ENCODE measurements at regions not wholly inside any gene's neighbourhood (a gene's known extent, or its start where the extent isn't known, plus 50 kb on each side); places are given as distances from the start of the nearest gene placed in this dataset.
A peak's percentile ranks its signal among the peaks of the same experiment; 100 is the strongest.

DNA sequence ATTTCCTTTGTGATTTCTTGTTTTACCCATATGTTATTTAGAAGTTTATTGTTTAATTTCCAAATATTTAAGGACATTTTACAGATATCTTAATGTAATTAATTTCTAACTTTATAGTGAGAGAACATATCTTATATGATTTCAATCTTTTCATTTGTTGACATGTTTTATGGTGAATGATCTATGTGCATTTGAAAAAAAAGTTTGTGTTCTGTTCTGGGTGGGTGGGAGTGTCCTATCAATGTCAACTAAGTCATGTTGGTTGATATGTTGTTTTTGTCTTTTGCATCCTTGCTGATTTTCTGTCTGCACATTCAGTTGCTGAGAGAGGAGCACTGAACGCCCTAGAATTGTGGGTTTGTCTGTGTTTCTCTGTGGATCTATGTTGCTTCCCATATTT, 50.3 kb upstream of the CBFA2T3 start:
- DNase-seq (ENCODE audit: extremely low read depth in 1 of 2, low read depth in 1 of 2), result no peak

DNA sequence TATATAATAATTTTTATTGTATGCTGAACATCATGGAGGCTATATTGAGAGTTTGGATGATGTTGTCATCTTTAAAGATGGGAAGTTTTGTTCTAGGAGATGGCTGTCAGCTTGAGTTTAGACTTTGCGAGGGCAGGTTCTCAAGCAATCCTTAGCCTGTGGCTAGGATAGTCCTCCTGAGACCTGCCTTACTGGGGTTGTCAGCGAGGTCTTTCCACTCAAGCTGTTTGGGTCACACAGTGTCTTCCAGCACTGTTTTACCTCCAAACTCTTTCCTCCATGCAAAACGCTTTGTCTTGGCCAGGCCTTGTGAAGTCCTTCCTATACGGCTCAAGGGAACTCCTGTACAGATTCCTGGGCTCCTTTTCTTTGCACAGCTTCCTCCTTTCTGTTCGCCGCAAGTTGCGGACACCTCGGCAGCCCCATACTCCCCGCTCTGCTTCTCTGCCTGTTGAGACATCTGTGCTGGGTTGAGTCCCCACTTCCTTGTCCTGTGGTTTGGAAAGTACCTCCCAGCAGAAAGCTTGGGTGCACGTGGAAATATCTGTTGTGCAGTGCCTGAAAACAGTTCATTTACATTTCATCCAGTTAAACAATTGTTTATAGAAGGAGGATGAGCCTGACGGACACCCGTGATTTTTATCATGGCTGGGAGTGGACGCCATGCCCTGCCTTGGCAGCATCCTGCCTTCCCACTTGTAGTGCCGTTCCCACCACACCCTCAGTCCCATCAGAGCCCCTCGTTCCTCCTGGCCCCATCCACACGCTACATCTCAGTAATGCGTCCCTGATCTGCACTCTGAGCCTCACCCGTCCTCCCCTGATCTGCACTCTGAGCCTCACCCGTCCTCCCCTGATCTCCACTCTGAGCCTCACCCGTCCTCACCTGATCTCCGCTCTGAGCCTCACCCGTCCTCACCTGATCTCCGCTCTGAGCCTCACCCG, 55.0 kb upstream of the CBFA2T3 start:
- peak in 1 of 2 donors; percentile 26 for DNase-seq (ENCODE audit: extremely low read depth in 1 of 2, low read depth in 1 of 2)

GRCh38 chr16:89033304-89033703, 56.3 kb upstream of the CBFA2T3 start:
- DNase-seq (ENCODE audit: extremely low read depth in 1 of 2, low read depth in 1 of 2), result no peak

DNA sequence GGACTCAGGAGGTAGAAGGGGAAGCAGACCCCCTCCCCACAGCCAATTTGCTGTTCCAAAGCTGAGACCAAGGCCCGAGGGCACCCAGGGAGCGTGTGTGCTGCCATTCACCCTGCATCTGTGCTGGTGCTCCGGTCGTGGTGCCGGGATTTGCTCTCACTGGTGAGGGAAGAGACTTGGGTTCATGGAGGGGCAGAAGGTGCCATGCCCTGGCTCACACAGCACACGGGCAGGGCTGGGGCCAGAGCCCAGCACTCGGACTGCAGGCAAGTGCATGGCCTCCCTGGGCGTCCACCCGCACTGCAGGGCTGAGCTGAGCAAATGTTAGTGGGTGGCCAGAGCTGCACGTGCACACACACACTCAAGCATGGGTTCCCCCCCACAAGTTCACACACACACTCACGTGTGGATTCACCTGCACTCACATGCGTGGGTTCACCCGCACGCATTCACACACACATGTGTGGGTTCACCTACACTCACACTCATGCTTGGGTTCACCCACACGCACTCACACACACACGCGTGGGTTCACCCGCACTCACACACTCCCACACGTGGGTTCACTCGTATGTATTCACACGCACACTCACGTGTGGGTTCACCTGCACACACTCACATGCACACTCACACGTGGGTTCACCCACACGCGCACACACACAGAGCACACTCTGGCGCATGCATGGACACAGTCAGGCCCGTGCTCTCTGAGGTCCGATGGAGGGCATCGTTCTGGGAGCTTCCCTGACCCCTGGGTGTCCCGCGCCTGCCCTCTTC, 57.0 kb upstream of the CBFA2T3 start:
- no peak for DNase-seq (ENCODE audit: extremely low read depth in 1 of 2, low read depth in 1 of 2)

- no peak for DNase-seq (ENCODE audit: extremely low read depth in 1 of 2, low read depth in 1 of 2)
These were observed 57.6 kb upstream of the CBFA2T3 start for GRCh38 chr16:89034573-89034961.

- no peak for DNase-seq (ENCODE audit: extremely low read depth in 1 of 2, low read depth in 1 of 2)
These were observed 58.1 kb upstream of the CBFA2T3 start for GRCh38 chr16:89034971-89035668.

DNA sequence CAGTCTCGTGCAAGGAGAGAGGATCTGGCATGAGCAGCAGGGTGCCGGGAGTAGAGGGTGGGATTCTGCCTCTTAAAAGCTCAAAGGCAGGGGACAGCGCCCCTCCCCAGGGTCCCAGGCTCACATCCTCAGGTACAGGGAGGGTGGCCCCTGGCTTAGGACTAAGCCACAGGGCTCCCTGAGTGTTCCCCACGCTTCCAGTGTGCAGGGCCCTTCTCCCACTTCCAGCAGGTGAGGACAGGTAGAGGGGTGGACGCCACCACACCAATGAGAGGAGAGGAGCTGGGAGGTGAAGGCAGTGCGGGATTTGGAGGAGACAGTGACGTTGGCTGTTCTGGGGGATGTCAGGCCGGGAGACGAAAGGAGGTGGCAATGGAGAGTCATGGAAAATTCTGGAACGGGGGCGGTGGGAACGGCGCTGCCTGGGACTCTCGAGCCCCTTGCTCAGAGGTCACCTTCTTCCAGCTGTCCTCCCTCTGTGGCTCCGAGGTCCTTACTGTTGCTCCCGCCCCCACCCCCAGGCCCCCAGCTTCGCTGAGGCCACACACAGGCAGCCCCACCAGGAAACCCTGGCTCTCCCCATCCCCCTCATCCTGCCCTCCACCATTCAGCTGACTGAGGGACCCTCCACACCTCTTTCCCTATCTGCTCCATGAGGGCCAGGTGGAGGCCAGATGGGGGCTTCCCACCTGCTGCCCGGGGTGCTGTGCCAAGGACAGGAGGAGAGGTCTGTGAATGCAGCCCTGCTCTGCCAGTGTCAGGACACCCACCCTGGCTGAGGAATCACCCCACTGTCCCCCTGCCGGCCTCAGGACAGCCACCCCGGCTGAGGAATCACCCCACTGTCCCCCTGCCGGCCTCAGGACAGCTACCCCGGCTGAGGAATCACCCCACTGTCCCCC, 57.7 kb upstream of the ACSF3 start:
- DNase-seq (ENCODE audit: extremely low read depth in 1 of 2, low read depth in 1 of 2), result no peak

DNA sequence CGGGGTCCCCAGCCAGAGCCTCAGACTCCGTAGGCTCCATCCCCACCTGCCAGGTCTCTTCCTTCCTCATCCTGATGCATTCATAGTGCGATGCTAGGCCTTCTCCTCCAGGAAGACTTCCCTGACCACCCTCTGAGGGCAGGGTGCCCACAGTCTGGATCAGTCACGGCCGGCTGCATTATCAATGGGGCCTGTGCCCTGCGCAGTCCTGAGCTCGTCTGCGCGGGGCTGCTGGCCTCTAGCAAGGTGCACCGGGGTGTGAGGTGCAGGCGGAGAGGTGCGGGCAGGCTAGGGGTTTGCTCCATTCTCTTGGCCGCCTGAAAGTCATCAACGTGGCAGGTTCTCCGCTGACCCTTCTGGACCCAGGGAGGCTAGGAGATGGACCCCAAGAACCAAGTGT, 56.9 kb upstream of the ACSF3 start:
- DNase-seq (ENCODE audit: extremely low read depth in 1 of 2, low read depth in 1 of 2), result no peak

DNA sequence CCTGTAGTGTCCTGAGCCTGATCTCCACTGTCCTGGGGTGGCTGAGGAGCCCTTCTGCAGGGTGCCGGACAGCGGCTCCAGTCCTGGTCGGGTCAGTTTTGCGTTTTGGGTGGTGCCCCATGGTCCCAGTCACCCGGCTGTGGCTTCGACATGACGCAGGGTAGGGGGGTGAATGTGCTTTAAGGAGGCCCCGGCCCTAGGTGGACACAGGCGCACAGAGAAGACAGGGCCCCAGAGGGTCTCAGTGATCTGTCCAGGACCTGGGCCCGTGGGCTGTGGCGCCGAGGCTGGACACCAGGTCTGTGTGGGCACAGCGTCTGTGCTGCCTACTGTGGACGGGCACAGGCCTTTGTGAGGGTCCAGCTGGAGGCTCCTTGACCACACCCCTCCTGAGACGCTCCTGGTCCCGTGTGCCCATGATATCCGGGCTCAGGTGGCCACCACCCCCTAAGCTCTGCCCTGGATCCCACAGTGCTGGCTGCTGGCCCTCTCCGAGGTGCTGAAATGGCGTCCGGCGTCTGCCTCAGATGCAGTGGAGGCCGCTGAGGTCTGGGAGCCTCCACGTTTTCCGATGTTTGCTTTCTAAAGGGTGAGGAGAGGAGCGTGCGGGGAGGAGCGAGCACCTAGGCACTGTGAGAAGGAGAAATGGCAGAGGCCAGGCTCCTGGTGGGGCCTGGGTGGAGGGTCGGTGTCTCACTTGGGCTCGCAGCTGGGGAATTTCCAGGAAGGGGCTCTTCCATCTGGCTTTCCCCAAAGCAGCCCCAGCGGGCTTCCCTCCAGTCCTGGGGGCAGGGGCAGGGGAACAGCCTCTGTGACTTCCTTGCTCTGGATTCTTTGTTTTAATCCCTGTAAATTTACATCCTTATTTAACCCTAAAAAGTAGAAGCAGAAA, 56.1 kb upstream of the ACSF3 start:
- no peak for DNase-seq (ENCODE audit: extremely low read depth in 1 of 2, low read depth in 1 of 2)

GRCh38 chr16:89038221-89038721, 55.4 kb upstream of the ACSF3 start:
- no peak for DNase-seq (ENCODE audit: extremely low read depth in 1 of 2, low read depth in 1 of 2)

DNA sequence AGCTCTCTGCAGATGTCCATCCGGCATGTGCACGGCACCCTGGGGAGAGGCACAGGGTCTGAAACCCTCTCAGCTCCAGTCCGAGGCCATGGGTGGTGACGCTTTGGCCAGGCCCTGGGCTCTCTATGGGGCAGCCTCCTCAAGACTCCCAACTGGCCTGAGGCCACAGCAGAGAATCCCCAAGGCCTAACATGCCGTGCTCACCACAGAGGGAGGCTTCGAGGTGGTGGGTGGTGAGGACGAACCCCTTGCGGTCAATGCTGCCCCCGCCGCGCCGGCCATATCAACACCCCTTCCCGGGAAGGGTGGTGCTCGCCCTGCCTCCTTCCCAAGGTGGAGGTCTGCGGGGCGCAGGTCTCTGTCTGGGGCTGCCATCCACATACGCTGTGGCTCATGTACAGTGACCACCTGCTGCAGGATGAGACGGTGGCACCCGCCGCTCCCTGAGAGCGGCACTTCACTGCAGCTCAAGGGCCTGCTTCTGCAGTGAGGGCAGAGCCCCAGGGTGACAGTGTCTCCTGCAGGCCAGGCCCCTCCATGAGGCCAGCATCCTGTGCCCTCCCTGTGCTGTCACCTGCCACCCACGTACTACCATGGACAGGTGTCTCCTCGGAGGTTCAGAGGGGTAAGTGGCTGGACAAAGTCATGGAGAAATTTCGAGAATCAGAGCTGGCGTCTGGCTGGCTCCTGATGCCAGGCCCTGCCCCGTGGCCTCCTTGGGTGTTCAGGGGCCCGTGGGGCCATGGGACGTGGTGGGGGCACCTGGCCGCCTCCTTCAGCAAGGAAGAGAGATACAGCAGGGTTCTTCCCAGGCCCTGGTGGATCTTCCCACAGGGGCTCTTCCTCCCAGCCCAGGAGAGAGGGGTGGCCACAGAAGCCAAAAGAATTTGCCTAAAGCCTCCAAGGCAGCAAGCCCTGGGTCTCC, 54.6 kb upstream of the ACSF3 start:
- no peak for DNase-seq (ENCODE audit: extremely low read depth in 1 of 2, low read depth in 1 of 2)

DNA sequence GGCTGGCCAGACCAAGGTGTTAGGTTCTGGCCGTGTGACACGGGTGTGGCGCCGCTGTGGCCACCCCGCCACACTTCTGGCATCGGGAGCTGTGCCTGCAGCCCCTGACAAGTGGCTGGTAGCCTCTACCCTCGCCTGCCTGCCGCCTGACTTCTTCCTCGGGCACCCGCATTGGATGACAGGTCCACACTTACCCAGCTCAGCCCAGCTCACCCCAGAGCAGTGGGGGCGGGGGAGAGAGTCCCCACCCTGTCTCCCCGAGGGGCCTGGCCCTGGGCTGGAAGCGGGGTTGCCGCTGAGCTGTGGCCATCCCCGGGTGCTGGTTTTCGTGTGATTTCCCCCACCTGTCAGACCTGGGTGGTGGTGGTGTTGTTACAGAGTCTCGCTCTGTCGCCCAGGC, 53.9 kb upstream of the ACSF3 start:
- no peak for DNase-seq (ENCODE audit: extremely low read depth in 1 of 2, low read depth in 1 of 2)

DNA sequence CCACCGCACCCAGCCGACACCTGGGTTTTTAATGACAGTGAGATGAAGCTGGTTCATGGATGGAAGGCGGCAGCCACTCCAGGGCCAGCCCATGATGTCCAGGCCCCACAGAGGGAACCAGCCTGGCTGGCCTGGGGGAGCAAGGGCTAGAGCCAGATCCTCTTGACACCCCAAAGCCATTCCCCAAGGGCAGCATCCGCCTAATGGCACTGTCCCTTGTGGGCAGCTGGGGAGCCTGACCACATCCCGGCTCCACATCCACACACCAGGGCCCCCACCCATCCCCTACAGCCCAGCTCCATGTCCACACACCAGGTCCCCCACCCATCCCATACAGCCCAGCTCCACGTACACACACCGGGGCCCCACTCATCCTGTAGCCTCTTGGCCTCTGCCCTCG, 53.3 kb upstream of the ACSF3 start:
- no peak for DNase-seq (ENCODE audit: extremely low read depth in 1 of 2, low read depth in 1 of 2)

DNA sequence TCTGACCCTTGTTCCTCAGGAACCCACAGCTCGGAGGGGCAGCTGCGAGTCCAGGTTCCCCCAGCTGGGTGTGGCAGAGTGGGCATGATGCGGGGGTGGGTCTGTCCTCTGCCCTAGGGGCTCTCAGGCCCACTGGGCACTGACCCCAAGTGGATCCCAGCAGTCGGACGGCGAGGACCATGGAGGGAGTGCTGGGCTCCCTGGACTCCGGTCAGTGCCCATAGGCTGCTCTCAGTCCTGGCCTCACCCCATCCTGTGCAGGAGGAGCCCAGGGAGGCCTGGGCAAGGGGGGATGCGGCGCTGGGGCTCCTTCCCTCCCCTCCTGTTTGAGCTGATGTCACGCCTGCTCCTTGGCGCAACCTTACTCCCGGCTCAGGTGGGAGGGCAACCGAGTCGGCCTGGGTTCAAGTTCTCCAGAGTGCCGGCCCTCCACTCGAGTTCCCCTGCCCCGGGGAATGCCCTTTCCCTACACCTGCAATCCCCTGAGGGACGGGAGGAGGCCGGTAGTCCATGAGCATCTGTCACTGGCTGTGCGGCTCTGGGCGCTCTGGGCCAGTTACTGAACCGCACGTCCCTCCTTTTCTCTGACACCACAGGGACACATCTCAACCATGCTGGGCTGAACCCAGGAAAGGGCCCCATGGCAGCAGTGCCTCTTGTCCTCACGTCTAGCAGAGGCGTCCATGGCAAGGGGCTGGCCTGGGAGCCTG, 52.6 kb upstream of the ACSF3 start:
- DNase-seq (ENCODE audit: extremely low read depth in 1 of 2, low read depth in 1 of 2), result no peak

DNA sequence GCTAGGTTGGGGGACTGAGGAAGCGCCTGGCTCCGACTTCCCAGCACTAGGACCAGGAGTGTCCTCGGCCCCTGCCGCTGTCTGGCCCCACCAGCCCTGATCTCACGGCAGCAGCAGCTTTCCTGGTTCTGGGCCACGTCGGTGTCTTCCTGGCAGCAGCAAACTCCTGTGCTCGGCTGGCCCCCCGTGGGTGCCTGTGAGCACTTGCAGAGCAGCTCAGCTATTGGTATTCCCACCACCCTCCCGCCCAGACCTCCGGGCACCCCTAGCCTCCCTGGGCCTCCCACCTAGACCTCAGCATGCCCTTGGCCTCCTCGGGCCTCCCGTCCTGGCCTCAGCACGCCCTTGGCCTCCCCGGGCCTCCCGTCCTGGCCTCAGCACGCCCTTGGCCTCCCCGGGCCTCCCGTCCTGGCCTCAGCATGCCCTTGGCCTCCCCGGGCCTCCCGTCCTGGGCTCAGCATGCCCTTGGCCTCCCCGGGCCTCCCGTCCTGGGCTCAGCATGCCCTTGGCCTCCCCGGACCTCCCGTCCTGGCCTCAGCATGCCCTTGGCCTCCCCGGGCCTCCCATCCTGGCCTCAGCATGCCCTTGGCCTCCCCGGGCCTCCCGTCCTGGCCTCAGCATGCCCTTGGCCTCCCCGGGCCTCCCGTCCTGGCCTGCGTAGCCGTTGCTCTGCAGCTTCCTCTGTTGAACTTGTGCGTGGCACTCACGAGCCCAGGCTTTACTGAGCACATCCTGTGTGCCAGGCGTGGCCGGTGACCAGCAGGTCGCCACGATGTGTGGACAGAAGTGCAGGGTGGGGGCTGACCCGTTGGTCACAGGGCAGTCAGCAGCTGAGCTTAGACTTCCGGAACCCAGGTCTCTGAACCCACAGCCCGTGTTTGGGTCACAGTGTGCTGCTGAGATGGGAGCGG, 51.8 kb upstream of the ACSF3 start:
- DNase-seq (ENCODE audit: extremely low read depth in 1 of 2, low read depth in 1 of 2), result no peak

GRCh38 chr16:89042711-89043551, 50.7 kb upstream of the ACSF3 start:
- DNase-seq (ENCODE audit: extremely low read depth in 1 of 2, low read depth in 1 of 2), result no peak
